ENCODE measurements at regions not wholly inside any gene's neighbourhood (a gene's known extent, or its start where the extent isn't known, plus 50 kb on each side); places are given as distances from the start of the nearest gene placed in this dataset.

GRCh38 chr20:50421356-50422340 is 88.5 kb upstream of the PTPN1 start:
- H3K27ac ChIP-seq (ENCODE audit: low read depth, low read length, severe bottlenecking) = no peak overlapping the region
- H3K4me3 ChIP-seq (ENCODE audit: extremely low read depth, insufficient read depth, low read length, poor library complexity, severe bottlenecking) = no peak overlapping the region
- H3K36me3 ChIP-seq (ENCODE audit: control insufficient read depth, insufficient read depth, low read length) = no peaks in the 10 kb centered on the region
- H3K4me1 ChIP-seq (ENCODE audit: control insufficient read depth, insufficient read depth, low read length, poor library complexity, severe bottlenecking) = peaks cover 11% of the 10 kb centered on the region
- H3K9me3 ChIP-seq (ENCODE audit: control insufficient read depth, low read length) = peaks cover 8% of the 10 kb centered on the region
- WGBS, 2 experiments (ENCODE audit: insufficient coverage in 2 of 2) = 85 to 98% methylated on average over 2 to 5 of the region's 6 CpGs

DNA sequence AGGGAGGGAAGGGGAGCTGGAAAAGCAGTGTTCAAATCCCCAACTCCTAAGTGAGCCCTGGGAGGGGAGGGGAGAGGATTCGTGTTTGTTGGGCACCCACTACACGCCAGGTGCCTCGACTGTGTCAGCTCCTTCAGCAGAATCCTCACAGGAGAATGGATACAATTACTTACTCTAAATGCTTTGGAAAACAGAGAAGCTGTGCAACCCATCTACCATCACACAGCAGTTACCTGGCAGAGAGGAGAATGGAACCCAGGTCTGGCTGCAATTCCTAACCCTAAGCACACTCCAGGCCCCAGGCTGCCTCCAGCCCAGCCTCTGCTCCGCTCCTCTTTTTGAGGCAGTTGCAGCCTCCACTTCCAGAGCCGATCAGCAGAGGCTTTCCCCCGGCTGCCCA is 86.4 kb upstream of the PTPN1 start:
- peak overlapping the region; percentile 55 for H3K27ac ChIP-seq (ENCODE audit: low read depth, low read length, severe bottlenecking)
- 79 to 80% methylated on average over 1 to 3 of the region's 6 CpGs for WGBS, 2 experiments (ENCODE audit: insufficient coverage in 2 of 2)

DNA sequence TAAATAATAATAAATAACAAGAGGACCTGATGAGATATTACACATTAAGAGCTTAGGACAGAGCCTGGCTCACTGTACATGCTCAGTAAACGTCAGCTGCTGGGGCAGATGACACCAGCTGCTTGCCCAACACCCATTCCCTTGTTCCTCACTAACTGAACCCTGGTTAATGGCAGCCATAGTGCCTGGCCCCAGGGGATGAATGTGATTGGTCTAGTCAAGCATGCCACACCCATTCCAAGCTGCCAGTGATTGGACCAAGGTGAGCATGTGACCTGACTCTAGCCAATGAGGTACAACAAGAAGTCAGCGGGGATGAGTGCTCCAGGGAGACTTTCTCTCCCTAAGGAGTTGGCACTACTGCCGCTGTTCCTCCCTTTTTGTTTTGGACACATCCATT is 85.1 kb upstream of the PTPN1 start:
- WGBS, 2 experiments (ENCODE audit: insufficient coverage in 2 of 2) = 84 to 100% methylated on average over 2 to 3 of the region's 3 CpGs
- peaks cover 23% of the 10 kb centered on the region for H3K4me1 ChIP-seq (ENCODE audit: control insufficient read depth, insufficient read depth, low read length, poor library complexity, severe bottlenecking)
- H3K36me3 ChIP-seq (ENCODE audit: control insufficient read depth, insufficient read depth, low read length) = no peaks in the 10 kb centered on the region
- H3K27ac ChIP-seq (ENCODE audit: low read depth, low read length, severe bottlenecking) = no peak overlapping the region
- H3K4me3 ChIP-seq (ENCODE audit: extremely low read depth, insufficient read depth, low read length, poor library complexity, severe bottlenecking) = no peak overlapping the region
- H3K9me3 ChIP-seq (ENCODE audit: control insufficient read depth, low read length) = peaks cover 8% of the 10 kb centered on the region

More for the DNA sequence above, 86.4 kb upstream of the PTPN1 start:
- peaks cover 23% of the 10 kb centered on the region for H3K4me1 ChIP-seq (ENCODE audit: control insufficient read depth, insufficient read depth, low read length, poor library complexity, severe bottlenecking)
- H3K9me3 ChIP-seq (ENCODE audit: control insufficient read depth, low read length) = peaks cover 8% of the 10 kb centered on the region
- H3K4me3 ChIP-seq (ENCODE audit: extremely low read depth, insufficient read depth, low read length, poor library complexity, severe bottlenecking) = no peak overlapping the region
- H3K36me3 ChIP-seq (ENCODE audit: control insufficient read depth, insufficient read depth, low read length) = no peaks in the 10 kb centered on the region

DNA sequence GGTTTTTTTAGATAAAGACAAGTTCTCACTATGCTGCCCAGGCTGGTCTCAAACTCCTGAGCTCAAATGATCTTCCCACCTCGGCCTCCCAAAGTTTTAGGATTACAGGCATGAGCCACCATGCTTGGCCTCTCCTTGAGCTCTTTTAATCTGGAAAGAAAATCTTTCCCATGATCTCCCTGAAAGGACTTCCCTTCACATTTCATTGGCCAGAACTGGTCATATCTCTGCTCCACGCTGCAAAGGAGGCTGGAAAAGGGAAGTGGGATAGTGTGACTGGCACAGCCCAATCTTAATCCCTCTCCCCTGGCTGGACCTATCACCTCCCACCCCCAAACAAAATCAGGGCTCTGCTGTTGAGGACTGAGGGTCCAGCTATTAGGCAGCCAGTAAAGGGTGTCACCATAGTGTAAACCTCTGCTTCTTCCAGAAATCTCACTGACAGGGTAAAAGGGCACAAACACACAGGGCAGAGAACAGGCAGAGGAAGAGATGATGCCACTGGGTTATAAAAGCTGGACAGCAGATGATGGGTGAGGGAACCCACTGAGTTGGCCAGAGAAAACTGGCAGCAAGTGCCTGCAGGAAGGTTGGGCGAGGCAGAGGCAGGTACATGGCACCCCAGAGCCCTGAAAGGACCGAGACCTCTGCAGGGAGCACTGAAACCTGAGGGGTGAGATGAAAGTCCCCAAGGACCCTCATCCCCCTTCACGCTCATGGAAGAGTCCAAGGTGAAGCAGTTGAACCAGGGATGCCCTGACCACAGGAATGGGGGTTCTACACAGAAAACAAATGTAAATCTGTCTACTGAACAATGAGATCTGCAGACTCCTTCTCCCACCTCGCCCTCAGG is 83.1 kb upstream of the PTPN1 start:
- H3K4me1 ChIP-seq (ENCODE audit: control insufficient read depth, insufficient read depth, low read length, poor library complexity, severe bottlenecking) = peaks cover 23% of the 10 kb centered on the region
- H3K27ac ChIP-seq (ENCODE audit: low read depth, low read length, severe bottlenecking) = no peak overlapping the region
- no peak overlapping the region for H3K4me3 ChIP-seq (ENCODE audit: extremely low read depth, insufficient read depth, low read length, poor library complexity, severe bottlenecking)
- H3K9me3 ChIP-seq (ENCODE audit: control insufficient read depth, low read length) = no peaks in the 10 kb centered on the region
- no peaks in the 10 kb centered on the region for H3K36me3 ChIP-seq (ENCODE audit: control insufficient read depth, insufficient read depth, low read length)
- 81 to 87% methylated on average over 3 to 5 of the region's 6 CpGs for WGBS, 2 experiments (ENCODE audit: insufficient coverage in 2 of 2)

DNA sequence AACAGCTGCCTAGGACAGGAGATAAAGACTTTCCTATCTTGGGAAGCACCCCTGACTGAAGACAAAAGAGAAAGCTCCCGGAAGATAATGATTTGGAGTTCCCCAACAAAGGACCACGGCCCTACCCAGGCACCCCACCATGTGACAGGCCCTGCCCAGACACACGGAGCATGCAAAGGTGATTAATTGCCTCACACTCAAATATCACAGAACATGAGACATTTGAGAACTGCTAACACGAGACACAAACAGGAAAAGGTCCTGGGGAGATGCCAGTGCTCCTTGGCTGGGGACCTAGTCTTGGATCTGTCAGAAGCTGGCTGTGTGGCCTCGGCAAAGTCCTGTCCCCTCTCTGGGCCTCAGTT is 82.5 kb upstream of the PTPN1 start:
- 87 to 100% methylated on average over 1 to 3 of the region's 5 CpGs for WGBS, 2 experiments (ENCODE audit: insufficient coverage in 2 of 2)
- Histone ChIP-seq H3K9me3 (ENCODE audit: control insufficient read depth, low read length) (no peaks in the 10 kb centered on the region), H3K36me3 (ENCODE audit: control insufficient read depth, insufficient read depth, low read length) (no peaks in the 10 kb centered on the region), H3K27ac (ENCODE audit: low read depth, low read length, severe bottlenecking) (no peak overlapping the region), H3K4me3 (ENCODE audit: extremely low read depth, insufficient read depth, low read length, poor library complexity, severe bottlenecking) (no peak overlapping the region), H3K4me1 (ENCODE audit: control insufficient read depth, insufficient read depth, low read length, poor library complexity, severe bottlenecking) (peaks cover 23% of the 10 kb centered on the region)

GRCh38 chr20:50428097-50428828 is 81.9 kb upstream of the PTPN1 start:
- Histone ChIP-seq H3K9me3 (ENCODE audit: control insufficient read depth, low read length) (no peaks in the 10 kb centered on the region), H3K4me1 (ENCODE audit: control insufficient read depth, insufficient read depth, low read length, poor library complexity, severe bottlenecking) (peaks cover 22% of the 10 kb centered on the region), H3K4me3 (ENCODE audit: extremely low read depth, insufficient read depth, low read length, poor library complexity, severe bottlenecking) (no peak overlapping the region), H3K36me3 (ENCODE audit: control insufficient read depth, insufficient read depth, low read length) (no peaks in the 10 kb centered on the region), H3K27ac (ENCODE audit: low read depth, low read length, severe bottlenecking) (no peak overlapping the region)
- 83 to 100% methylated on average over 1 to 2 of the region's 6 CpGs for WGBS, 2 experiments (ENCODE audit: insufficient coverage in 2 of 2)

- no peak overlapping the region for H3K4me3 ChIP-seq (ENCODE audit: extremely low read depth, insufficient read depth, low read length, poor library complexity, severe bottlenecking)
- H3K27ac ChIP-seq (ENCODE audit: low read depth, low read length, severe bottlenecking) = no peak overlapping the region
- WGBS, 2 experiments (ENCODE audit: insufficient coverage in 2 of 2) = 80% methylated on average over 3 of the region's 5 CpGs; no CpG with 5 or more reads in 1 of the 2 experiments
- H3K36me3 ChIP-seq (ENCODE audit: control insufficient read depth, insufficient read depth, low read length) = no peaks in the 10 kb centered on the region
- H3K9me3 ChIP-seq (ENCODE audit: control insufficient read depth, low read length) = no peaks in the 10 kb centered on the region
- H3K4me1 ChIP-seq (ENCODE audit: control insufficient read depth, insufficient read depth, low read length, poor library complexity, severe bottlenecking) = peaks cover 12% of the 10 kb centered on the region
Measured at GRCh38 chr20:50429412-50429811, 80.8 kb upstream of the PTPN1 start.

- Histone ChIP-seq H3K27ac (ENCODE audit: low read depth, low read length, severe bottlenecking) (no peak overlapping the region), H3K4me1 (ENCODE audit: control insufficient read depth, insufficient read depth, low read length, poor library complexity, severe bottlenecking) (peaks cover 13% of the 10 kb centered on the region), H3K4me3 (ENCODE audit: extremely low read depth, insufficient read depth, low read length, poor library complexity, severe bottlenecking) (no peak overlapping the region), H3K9me3 (ENCODE audit: control insufficient read depth, low read length) (no peaks in the 10 kb centered on the region), H3K36me3 (ENCODE audit: control insufficient read depth, insufficient read depth, low read length) (no peaks in the 10 kb centered on the region)
- 70 to 80% methylated on average over 3 to 4 of the region's 9 CpGs for WGBS, 2 experiments (ENCODE audit: insufficient coverage in 2 of 2)
Measured at GRCh38 chr20:50431066-50431450, 79.1 kb upstream of the PTPN1 start.

- Histone ChIP-seq H3K27ac (ENCODE audit: low read depth, low read length, severe bottlenecking) (no peak overlapping the region), H3K36me3 (ENCODE audit: control insufficient read depth, insufficient read depth, low read length) (no peaks in the 10 kb centered on the region), H3K4me3 (ENCODE audit: extremely low read depth, insufficient read depth, low read length, poor library complexity, severe bottlenecking) (no peak overlapping the region), H3K9me3 (ENCODE audit: control insufficient read depth, low read length) (no peaks in the 10 kb centered on the region), H3K4me1 (ENCODE audit: control insufficient read depth, insufficient read depth, low read length, poor library complexity, severe bottlenecking) (peaks cover 4% of the 10 kb centered on the region)
- 91 to 94% methylated on average over 3 to 4 of the region's 4 CpGs for WGBS, 2 experiments (ENCODE audit: insufficient coverage in 2 of 2)
Measured at GRCh38 chr20:50433001-50433761, 77.0 kb upstream of the PTPN1 start.

- no peaks in the 10 kb centered on the region for H3K9me3 ChIP-seq (ENCODE audit: control insufficient read depth, low read length)
- H3K27ac ChIP-seq (ENCODE audit: low read depth, low read length, severe bottlenecking) = no peak overlapping the region
- WGBS, 2 experiments (ENCODE audit: insufficient coverage in 2 of 2) = no CpG with 5 or more reads among the region's 1 CpG
- no peak overlapping the region for H3K4me3 ChIP-seq (ENCODE audit: extremely low read depth, insufficient read depth, low read length, poor library complexity, severe bottlenecking)
- peaks cover 12% of the 10 kb centered on the region for H3K4me1 ChIP-seq (ENCODE audit: control insufficient read depth, insufficient read depth, low read length, poor library complexity, severe bottlenecking)
- no peaks in the 10 kb centered on the region for H3K36me3 ChIP-seq (ENCODE audit: control insufficient read depth, insufficient read depth, low read length)
Measured at GRCh38 chr20:50434321-50434652, 75.9 kb upstream of the PTPN1 start.
